B cell (primary cell): ENCODE measurements at regions not wholly inside any gene's neighbourhood (a gene's known extent, or its start where the extent isn't known, plus 50 kb on each side); places are given as distances from the start of the nearest gene placed in this dataset.
"Not testable (repeated sequence)": the region's sequence is repeated elsewhere in the genome, so short reads cannot be mapped to it uniquely, and the experiment has no call there.

Source experiments
- ATAC-seq: fragments of 200-7000 bp; cut with Tn5 transposase; one replicate; pipeline ENCODE4 v1.10.0; 2021; ENCODE audit warnings: low read depth, mild to moderate bottlenecking, moderate number of reproducible peaks, moderate library complexity
- CTCF ChIA-PET: fragments of 350-600 bp; sonication (Branson Sonifier 250); formaldehyde crosslinking; loops from one replicate; lab custom pipeline; 2021; ENCODE audit warnings: antibody characterized with exemption, inconsistent platforms; lab: Charles Lee
- POLR2A ChIA-PET: fragments of 350-600 bp; sonication (Branson Sonifier 250); formaldehyde crosslinking; loops from one replicate; lab custom pipeline; 2021; ENCODE audit warnings: antibody characterized with exemption; lab: Charles Lee
- DNase-seq: peaks from one replicate; pipeline ENCODE4 v3.0.0; 2013
- H2AFZ ChIP-seq: 2 replicates; pipeline ENCODE4 v1.6.1; 2012; ENCODE audit warnings: mild to moderate bottlenecking, low read depth, low read length; ENCODE audit not compliant: insufficient read depth, poor library complexity, severe bottlenecking
- H3K27ac ChIP-seq, 2 donors: 1 replicate in 1 of 2; 2 replicates in 1 of 2; pipeline ENCODE4 v1.5.1; 2012 to 2013; ENCODE audit warnings: low read length in 2 of 2, mild to moderate bottlenecking in 2 of 2, moderate library complexity in 1 of 2
- H3K27me3 ChIP-seq, 4 experiments: fragments of 200-600 bp in 1 of 4; sonication (generic) in 1 of 4; replicated peaks in 1 of 4; 1 replicate in 2 of 4; 2 replicates in 2 of 4; pipeline versions ENCODE4 v1.6.1 to v1.7.0; 2013 to 2016; ENCODE audit warnings: low read length in 3 of 4, mild to moderate bottlenecking in 2 of 4, mixed read lengths in 1 of 4, moderate library complexity in 1 of 4; ENCODE audit not compliant: insufficient read depth in 4 of 4, control insufficient read depth in 3 of 4; ENCODE audit errors: control extremely low read depth in 1 of 4
- H3K36me3 ChIP-seq, 2 experiments: replicated peaks in 1 of 2; 1 replicate in 1 of 2; 2 replicates in 1 of 2; pipeline versions ENCODE4 v1.6.1 to v1.7.1; 2013; ENCODE audit warnings: low read length in 1 of 2; ENCODE audit not compliant: insufficient read depth in 2 of 2, control insufficient read depth in 1 of 2; ENCODE audit errors: control extremely low read depth in 1 of 2, extremely low read depth in 1 of 2
- H3K4me1 ChIP-seq, 2 donors: fragments of 200-600 bp in 1 of 2; sonication (generic) in 1 of 2; 1 replicate in 1 of 2; 2 replicates in 1 of 2; pipeline versions ENCODE4 v1.5.1 to v1.6.1; 2013 to 2017; ENCODE audit warnings: low read length in 2 of 2; ENCODE audit not compliant: control insufficient read depth in 2 of 2, insufficient read depth in 2 of 2
- H3K4me2 ChIP-seq: replicated peaks from 2 replicates; pipeline ENCODE3; 2012; ENCODE audit warnings: mild to moderate bottlenecking, low read depth, low read length; ENCODE audit not compliant: poor library complexity, severe bottlenecking
- H3K4me3 ChIP-seq, 5 experiments: fragments of 200-600 bp in 1 of 5; sonication (generic) in 1 of 5; 1 replicate in 3 of 5; 2 replicates in 2 of 5; pipeline versions ENCODE4 v1.5.1 to v1.7.0; 2011 to 2016; ENCODE audit warnings: low read length in 4 of 5, mild to moderate bottlenecking in 4 of 5, low read depth in 2 of 5, control low read depth in 1 of 5, moderate library complexity in 1 of 5; ENCODE audit not compliant: insufficient read depth in 1 of 5; ENCODE audit errors: control extremely low read depth in 1 of 5, extremely low read depth in 1 of 5
- H3K79me2 ChIP-seq: fragments of 200-600 bp; sonication (generic); one replicate; pipeline ENCODE4 v1.6.0; 2016; ENCODE audit warnings: low read length; ENCODE audit not compliant: control insufficient read depth, insufficient read depth
- H3K9ac ChIP-seq: fragments of 200-600 bp; sonication (generic); 2 replicates; pipeline ENCODE4 v1.6.1; 2017; ENCODE audit warnings: mild to moderate bottlenecking, low read length, moderate library complexity
- H3K9me3 ChIP-seq, 3 donors: one replicate each; pipeline versions ENCODE4 v1.6.1 to v1.7.1; 2013; ENCODE audit warnings: low read length in 2 of 3; ENCODE audit not compliant: control insufficient read depth in 2 of 3, insufficient read depth in 1 of 3; ENCODE audit errors: control extremely low read depth in 1 of 3
- H4K20me1 ChIP-seq: 2 replicates; pipeline ENCODE4 v1.6.0; 2012; ENCODE audit warnings: mild to moderate bottlenecking, low read length; ENCODE audit not compliant: insufficient read depth, control insufficient read depth, poor library complexity, severe bottlenecking
- H3K27ac Mint-ChIP-seq: one replicate; pipeline ENCODE4 v1.8.0; 2021; ENCODE audit warnings: mixed read lengths
- H3K27me3 Mint-ChIP-seq: one replicate; pipeline ENCODE4 v1.8.0; 2021; ENCODE audit warnings: mixed read lengths
- H3K4me1 Mint-ChIP-seq: one replicate; pipeline ENCODE4 v1.8.0; 2021; ENCODE audit warnings: mixed read lengths
- H3K4me3 Mint-ChIP-seq: one replicate; pipeline ENCODE4 v1.8.0; 2021; ENCODE audit warnings: mixed read lengths
- H3K9me3 Mint-ChIP-seq: one replicate; pipeline ENCODE4 v1.8.0; 2022; ENCODE audit warnings: mixed read lengths; ENCODE audit not compliant: insufficient read depth
- EZH2 ChIP-seq: IDR thresholded peaks from 2 replicates; pipeline ENCODE4 v1.6.1; 2012; ENCODE audit warnings: borderline replicate concordance, low read depth, mild to moderate bottlenecking, moderate library complexity, low read length; ENCODE audit not compliant: insufficient read depth, poor library complexity, severe bottlenecking
- WGBS: methylation state at CpG from one replicate; pipeline ENCODE4 v1.1.5; 2013; ENCODE audit warnings: missing lambda C conversion rate; ENCODE audit not compliant: insufficient coverage; 5-methylcytosine and 5-hydroxymethylcytosine counted together
- intact Hi-C: fragments of 100-400 bp; cut with micrococcal nuclease; formaldehyde crosslinking; loops from one replicate; pipeline ENCODE4 v1.10.0; 2022
- TF ChIP-seq, protein P1 (sequence below): fragments of 200-600 bp; IDR thresholded peaks from one replicate; pipeline ENCODE4 v1.8.0; 2022; ENCODE audit warnings: antibody characterized with exemption, mild to moderate bottlenecking

DNA sequence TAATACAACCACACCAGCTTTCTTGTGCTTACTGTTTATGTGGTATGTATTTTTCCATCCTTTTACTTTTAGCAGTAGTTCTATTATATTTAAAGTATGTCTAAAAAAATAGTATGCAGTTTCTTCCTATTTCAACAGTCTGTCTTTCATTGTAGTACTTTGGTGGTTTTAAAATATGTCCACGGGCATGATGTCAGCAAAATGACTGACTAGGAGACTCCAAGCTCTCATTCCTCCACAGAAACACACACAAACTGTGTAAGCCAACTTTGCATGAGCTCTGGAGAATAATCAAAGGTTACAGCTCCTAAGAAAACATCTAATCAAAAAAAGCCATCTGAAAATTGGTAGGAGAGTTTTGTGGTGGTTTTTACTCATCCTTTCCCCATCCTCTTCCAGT, 56.1 kb downstream of the TEX51 start:
- H3K9me3 ChIP-seq: no peaks in the 10 kb centered on the region
- TF ChIP-seq EZH2: no peak
- TF ChIP-seq, protein P1, sequence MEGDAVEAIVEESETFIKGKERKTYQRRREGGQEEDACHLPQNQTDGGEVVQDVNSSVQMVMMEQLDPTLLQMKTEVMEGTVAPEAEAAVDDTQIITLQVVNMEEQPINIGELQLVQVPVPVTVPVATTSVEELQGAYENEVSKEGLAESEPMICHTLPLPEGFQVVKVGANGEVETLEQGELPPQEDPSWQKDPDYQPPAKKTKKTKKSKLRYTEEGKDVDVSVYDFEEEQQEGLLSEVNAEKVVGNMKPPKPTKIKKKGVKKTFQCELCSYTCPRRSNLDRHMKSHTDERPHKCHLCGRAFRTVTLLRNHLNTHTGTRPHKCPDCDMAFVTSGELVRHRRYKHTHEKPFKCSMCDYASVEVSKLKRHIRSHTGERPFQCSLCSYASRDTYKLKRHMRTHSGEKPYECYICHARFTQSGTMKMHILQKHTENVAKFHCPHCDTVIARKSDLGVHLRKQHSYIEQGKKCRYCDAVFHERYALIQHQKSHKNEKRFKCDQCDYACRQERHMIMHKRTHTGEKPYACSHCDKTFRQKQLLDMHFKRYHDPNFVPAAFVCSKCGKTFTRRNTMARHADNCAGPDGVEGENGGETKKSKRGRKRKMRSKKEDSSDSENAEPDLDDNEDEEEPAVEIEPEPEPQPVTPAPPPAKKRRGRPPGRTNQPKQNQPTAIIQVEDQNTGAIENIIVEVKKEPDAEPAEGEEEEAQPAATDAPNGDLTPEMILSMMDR: no peak
- intact Hi-C loops: no loop called here
- H3K4me2 ChIP-seq: no peak overlapping the region
- H3K27ac ChIP-seq: no peak overlapping the region
- CTCF ChIA-PET: interaction anchor here (1.5 kb wide), 1 partner anchor 17 kb away, joined by 5 read pairs; no protein-coding TSS in a partner anchor
- H2AFZ ChIP-seq: no peak overlapping the region
- H3K36me3 ChIP-seq: no peaks in the 10 kb centered on the region
- Mint-ChIP-seq H3K9me3 (no peaks in the 10 kb centered on the region), H3K27me3 (peaks cover 40% of the 10 kb centered on the region), H3K4me1 (no peaks in the 10 kb centered on the region), H3K4me3 (no peak overlapping the region), H3K27ac (no peak overlapping the region)
- no CpG with 5 or more reads among the region's 1 CpG for WGBS
- DNase-seq (no peak), ATAC-seq (no peak)
- H3K9ac ChIP-seq: no peak overlapping the region
- H3K4me1 ChIP-seq: no peaks in the 10 kb centered on the region
- POLR2A ChIA-PET: no interaction called here
- H4K20me1 ChIP-seq: no peaks in the 10 kb centered on the region
- H3K4me3 ChIP-seq: no peak overlapping the region
- H3K79me2 ChIP-seq: no peaks in the 10 kb centered on the region
- peaks cover 0 to 12% (median 0%) of the 10 kb centered on the region in 4 experiments for H3K27me3 ChIP-seq

DNA sequence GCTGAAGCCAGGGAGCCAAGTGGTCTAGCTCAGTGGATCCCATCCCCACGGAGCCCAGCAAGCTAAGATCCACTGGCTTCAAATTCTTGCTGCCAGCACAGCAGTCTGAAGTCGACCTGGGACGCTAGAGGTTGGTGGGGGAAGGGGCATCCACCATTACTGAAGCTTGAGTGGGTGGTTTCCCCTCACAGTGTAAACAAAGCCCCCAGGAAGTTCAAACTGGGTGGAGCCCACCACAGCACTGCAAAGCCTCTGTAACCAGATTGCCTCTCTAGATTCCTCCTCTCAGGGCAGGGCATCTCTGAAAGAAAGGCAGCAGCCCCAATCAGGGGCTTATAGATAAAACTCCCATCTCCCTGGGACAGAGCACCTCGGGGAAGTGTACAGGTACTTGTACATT, 58.1 kb downstream of the TEX51 start:
- H3K27me3 Mint-ChIP-seq: peaks cover 47% of the 10 kb centered on the region
- H3K79me2 ChIP-seq, DNase-seq, H3K4me1 Mint-ChIP-seq, H3K4me2 ChIP-seq, intact Hi-C loops, H4K20me1 ChIP-seq, H3K9me3 Mint-ChIP-seq, H3K27ac ChIP-seq, H3K36me3 ChIP-seq, H3K4me3 Mint-ChIP-seq, POLR2A ChIA-PET, H3K9me3 ChIP-seq, CTCF ChIA-PET, H2AFZ ChIP-seq, H3K27ac Mint-ChIP-seq, H3K4me3 ChIP-seq, ATAC-seq, H3K9ac ChIP-seq, H3K4me1 ChIP-seq: not testable (repeated sequence)
- WGBS: 83% methylated on average over 1 of the region's 4 CpGs
- peaks cover 0 to 12% (median 0%) of the 10 kb centered on the region in 4 experiments for H3K27me3 ChIP-seq
